Testis (tissue), 2 donors: ENCODE measurements at regions not wholly inside any gene's neighbourhood (a gene's known extent, or its start where the extent isn't known, plus 50 kb on each side); places are given as distances from the start of the nearest gene placed in this dataset.
"Not testable (repeated sequence)": the region's sequence is repeated elsewhere in the genome, so short reads cannot be mapped to it uniquely, and the experiment has no call there.

Experiments
- DNase-seq: peaks from one replicate; pipeline ENCODE4 v3.0.0-alpha.2; 2019
- H3K27ac ChIP-seq, 2 donors: fragments of 200-600 bp; sonication (generic); one replicate each; pipeline ENCODE4 v1.5.1; 2019
- H3K27me3 ChIP-seq: fragments of 200-600 bp; sonication (generic); one replicate; pipeline ENCODE4 v1.5.1; 2019
- H3K36me3 ChIP-seq: fragments of 200-600 bp; sonication (generic); one replicate; pipeline ENCODE4 v1.5.1; 2017; ENCODE audit warnings: low read depth; ENCODE audit errors: missing control alignments
- H3K4me1 ChIP-seq: fragments of 200-600 bp; sonication (generic); one replicate; pipeline ENCODE4 v1.5.1; 2019
- H3K4me3 ChIP-seq, 2 donors: fragments of 200-600 bp; sonication (generic); one replicate each; pipeline ENCODE4 v1.5.1; 2017 to 2019
- H3K9me3 ChIP-seq: fragments of 200-600 bp; sonication (generic); one replicate; pipeline ENCODE4 v1.5.1; 2017
- CTCF ChIP-seq, 3 experiments: fragments of 450-650 bp in 2 of 3; fragments of 200-600 bp in 1 of 3; sonication (generic) in 1 of 3; IDR thresholded peaks; one replicate each; pipeline ENCODE4 v1.5.1; 2016 to 2019; ENCODE audit warnings: antibody characterized with exemption in 3 of 3, mild to moderate bottlenecking in 2 of 3, moderate library complexity in 1 of 3
- POLR2A ChIP-seq: fragments of 450-650 bp; IDR thresholded peaks from one replicate; pipeline ENCODE4 v1.6.1; 2017; ENCODE audit warnings: antibody characterized with exemption, mild to moderate bottlenecking, moderate library complexity
- WGBS, 2 donors: methylation state at CpG; one replicate each; pipeline ENCODE4 v1.1.5; 2018; 5-methylcytosine and 5-hydroxymethylcytosine counted together
- intact Hi-C: fragments of 100-400 bp; cut with DNase I; formaldehyde crosslinking; loops from one replicate; pipeline ENCODE4 v1.15.1; 2023; ENCODE audit warnings: low total_unique reads

- WGBS, 2 donors = 71 to 91% methylated on average over 1 of the region's 1 CpG
- H3K36me3 ChIP-seq = no peaks in the 10 kb centered on the region
- no peak overlapping the region for H3K27ac ChIP-seq
- no peaks in the 10 kb centered on the region for H3K4me1 ChIP-seq
- intact Hi-C loops = no loop called here
- DNase-seq = no peak
- TF ChIP-seq CTCF (IDR thresholded peaks at IDR 0.05) (no peak), POLR2A (no peak)
- H3K27me3 ChIP-seq = no peaks in the 10 kb centered on the region
- no peaks in the 10 kb centered on the region for H3K9me3 ChIP-seq
- no peak overlapping the region for H3K4me3 ChIP-seq
Measured at GRCh38 chr7:119647286-119647685, 625.7 kb upstream of the KCND2 start.

GRCh38 chr7:119648752-119649151 lies 624.2 kb upstream of the KCND2 start:
- H3K27me3 ChIP-seq, H3K9me3 ChIP-seq, H3K36me3 ChIP-seq, DNase-seq, H3K4me3 ChIP-seq, H3K4me1 ChIP-seq, intact Hi-C loops, H3K27ac ChIP-seq: not testable (repeated sequence)
- 92% methylated on average over 3 of the region's 3 CpGs for WGBS, 2 donors

GRCh38 chr7:119660080-119660479 lies 612.9 kb upstream of the KCND2 start:
- Histone ChIP-seq H3K36me3 (no peaks in the 10 kb centered on the region), H3K27me3 (no peaks in the 10 kb centered on the region), H3K27ac (no peak overlapping the region), H3K4me3 (no peak overlapping the region), H3K9me3 (no peaks in the 10 kb centered on the region), H3K4me1 (no peaks in the 10 kb centered on the region)
- intact Hi-C loops = no loop called here
- WGBS, 2 donors = 37 to 39% methylated on average over 2 of the region's 2 CpGs
- DNase-seq = no peak
- TF ChIP-seq CTCF (IDR thresholded peaks at IDR 0.05) (no peak), POLR2A (no peak)

- H3K36me3 ChIP-seq = no peaks in the 10 kb centered on the region
- no peaks in the 10 kb centered on the region for H3K9me3 ChIP-seq
- no peak overlapping the region for H3K4me3 ChIP-seq
- no peak overlapping the region for H3K27ac ChIP-seq
- 44 to 53% methylated on average over 1 of the region's 1 CpG for WGBS, 2 donors
- H3K4me1 ChIP-seq = no peaks in the 10 kb centered on the region
- DNase-seq = no peak
- intact Hi-C loops = no loop called here
- no peak for TF ChIP-seq CTCF (IDR thresholded peaks at IDR 0.05)
- no peak for TF ChIP-seq POLR2A
- H3K27me3 ChIP-seq = no peaks in the 10 kb centered on the region
Measured at GRCh38 chr7:119664601-119665000, 608.4 kb upstream of the KCND2 start.

GRCh38 chr7:119665796-119666195 lies 607.2 kb upstream of the KCND2 start:
- intact Hi-C loops = no loop called here
- TF ChIP-seq CTCF (IDR thresholded peaks at IDR 0.05) (no peak), POLR2A (no peak)
- Histone ChIP-seq H3K27me3 (no peaks in the 10 kb centered on the region), H3K27ac (no peak overlapping the region), H3K36me3 (no peaks in the 10 kb centered on the region), H3K9me3 (no peaks in the 10 kb centered on the region), H3K4me3 (no peak overlapping the region), H3K4me1 (no peaks in the 10 kb centered on the region)
- DNase-seq = no peak
